ENCODE measurements at regions not wholly inside any gene's neighbourhood (a gene's known extent, or its start where the extent isn't known, plus 50 kb on each side); places are given as distances from the start of the nearest gene placed in this dataset.

DNA sequence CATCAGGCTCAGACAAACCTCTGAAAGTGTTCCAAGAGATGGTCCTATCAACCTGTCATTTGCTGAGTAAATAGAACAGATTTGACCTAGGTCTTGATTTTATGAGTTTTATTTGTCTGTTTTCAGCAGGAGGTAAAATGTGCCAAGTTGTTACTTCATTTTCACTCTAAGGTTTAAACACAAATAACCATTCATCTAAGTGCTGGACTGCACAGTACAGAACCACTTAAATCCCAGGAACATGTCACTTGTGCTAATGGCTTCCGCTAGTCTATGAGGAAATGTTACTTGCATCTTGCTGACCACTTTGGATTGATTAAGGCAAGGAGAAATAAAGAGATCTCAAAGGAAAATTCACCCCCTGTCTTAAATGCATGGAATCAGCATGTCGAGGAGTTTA is 660.7 kb downstream of the SMARCA1 start:
- no peak for TF ChIP-seq ZNF384 (IDR thresholded peaks at IDR 0.05)
- TF ChIP-seq BHLHE40 (IDR thresholded peaks at IDR 0.05; ENCODE audit: borderline replicate concordance), result no peak
- no peak for TF ChIP-seq SUZ12 (IDR thresholded peaks at IDR 0.05)
- TF ChIP-seq, protein P1, sequence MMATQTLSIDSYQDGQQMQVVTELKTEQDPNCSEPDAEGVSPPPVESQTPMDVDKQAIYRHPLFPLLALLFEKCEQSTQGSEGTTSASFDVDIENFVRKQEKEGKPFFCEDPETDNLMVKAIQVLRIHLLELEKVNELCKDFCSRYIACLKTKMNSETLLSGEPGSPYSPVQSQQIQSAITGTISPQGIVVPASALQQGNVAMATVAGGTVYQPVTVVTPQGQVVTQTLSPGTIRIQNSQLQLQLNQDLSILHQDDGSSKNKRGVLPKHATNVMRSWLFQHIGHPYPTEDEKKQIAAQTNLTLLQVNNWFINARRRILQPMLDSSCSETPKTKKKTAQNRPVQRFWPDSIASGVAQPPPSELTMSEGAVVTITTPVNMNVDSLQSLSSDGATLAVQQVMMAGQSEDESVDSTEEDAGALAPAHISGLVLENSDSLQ (IDR thresholded peaks at IDR 0.05), result no peak
- no peak for TF ChIP-seq SP1 (IDR thresholded peaks at IDR 0.05)
- TF ChIP-seq FOXA1 (IDR thresholded peaks at IDR 0.05), result no peak
- TF ChIP-seq NFRKB (IDR thresholded peaks at IDR 0.05), result no peak
- no peak for TF ChIP-seq FOXK2 (IDR thresholded peaks at IDR 0.05)
- TF ChIP-seq L3MBTL2 (conservative IDR thresholded peaks at IDR 0.05), result no peak
- no peak for TF ChIP-seq ELF4 (IDR thresholded peaks at IDR 0.05)
- TF ChIP-seq HDGF (IDR thresholded peaks at IDR 0.05; ENCODE audit: borderline replicate concordance), result no peak
- TF ChIP-seq TARDBP (IDR thresholded peaks at IDR 0.05), result no peak
- no peak for TF ChIP-seq FOXM1 (IDR thresholded peaks at IDR 0.05; ENCODE audit: borderline replicate concordance)
- no peak for TF ChIP-seq CTBP1 (IDR thresholded peaks at IDR 0.05; ENCODE audit: borderline replicate concordance)

Data from HEK293T (cell line).